ENCODE measurements at regions not wholly inside any gene's neighbourhood (a gene's known extent, or its start where the extent isn't known, plus 50 kb on each side); places are given as distances from the start of the nearest gene placed in this dataset.

GRCh38 chr14:105582639-105583038, 56.3 kb downstream of the TMEM121 start:
- TF ChIP-seq, protein P1, sequence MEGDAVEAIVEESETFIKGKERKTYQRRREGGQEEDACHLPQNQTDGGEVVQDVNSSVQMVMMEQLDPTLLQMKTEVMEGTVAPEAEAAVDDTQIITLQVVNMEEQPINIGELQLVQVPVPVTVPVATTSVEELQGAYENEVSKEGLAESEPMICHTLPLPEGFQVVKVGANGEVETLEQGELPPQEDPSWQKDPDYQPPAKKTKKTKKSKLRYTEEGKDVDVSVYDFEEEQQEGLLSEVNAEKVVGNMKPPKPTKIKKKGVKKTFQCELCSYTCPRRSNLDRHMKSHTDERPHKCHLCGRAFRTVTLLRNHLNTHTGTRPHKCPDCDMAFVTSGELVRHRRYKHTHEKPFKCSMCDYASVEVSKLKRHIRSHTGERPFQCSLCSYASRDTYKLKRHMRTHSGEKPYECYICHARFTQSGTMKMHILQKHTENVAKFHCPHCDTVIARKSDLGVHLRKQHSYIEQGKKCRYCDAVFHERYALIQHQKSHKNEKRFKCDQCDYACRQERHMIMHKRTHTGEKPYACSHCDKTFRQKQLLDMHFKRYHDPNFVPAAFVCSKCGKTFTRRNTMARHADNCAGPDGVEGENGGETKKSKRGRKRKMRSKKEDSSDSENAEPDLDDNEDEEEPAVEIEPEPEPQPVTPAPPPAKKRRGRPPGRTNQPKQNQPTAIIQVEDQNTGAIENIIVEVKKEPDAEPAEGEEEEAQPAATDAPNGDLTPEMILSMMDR (IDR thresholded peaks at IDR 0.05) = no peak
- TF ChIP-seq POLR2A (IDR thresholded peaks at IDR 0.05) = no peak
